ENCODE measurements at regions not wholly inside any gene's neighbourhood (a gene's known extent, or its start where the extent isn't known, plus 50 kb on each side); places are given as distances from the start of the nearest gene placed in this dataset.

DNA sequence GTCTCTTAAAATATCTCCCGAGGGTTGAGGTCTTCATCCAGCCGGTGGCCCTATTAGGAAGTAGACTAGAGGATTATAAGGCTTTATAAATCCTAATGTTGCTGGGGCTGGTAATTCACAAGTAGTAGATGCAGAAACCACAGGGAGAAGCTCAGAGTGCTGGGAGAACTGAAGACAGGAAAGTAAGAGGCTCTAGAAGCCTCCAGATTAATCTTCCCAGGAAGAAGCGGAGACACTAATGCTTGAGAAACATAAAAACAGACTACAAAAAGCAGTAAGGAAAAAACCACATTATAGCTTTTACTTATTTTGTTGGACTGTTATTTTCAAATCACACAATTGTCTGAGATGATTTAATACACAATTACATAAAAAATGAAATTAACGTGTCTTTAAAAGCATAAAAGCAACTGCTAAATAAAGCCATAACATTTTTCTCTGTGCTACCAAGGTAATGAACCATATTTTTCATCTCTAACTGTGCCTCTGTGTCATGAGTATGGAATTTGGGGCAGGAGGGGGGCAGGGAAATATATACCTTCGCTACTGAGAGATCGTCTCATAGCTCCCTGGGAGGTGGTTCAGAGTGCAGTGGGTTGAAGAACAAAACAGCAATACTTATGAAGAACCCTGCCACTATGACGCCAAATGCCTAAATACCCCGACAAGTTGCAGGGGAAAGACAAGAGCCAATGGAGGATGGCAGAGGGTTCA lies 806.2 kb upstream of the WWC1 start:
- FAIRE-seq = no peak
- Histone ChIP-seq H3K27me3 (ENCODE audit: control insufficient read depth, insufficient read depth, low read length) (no peaks in the 10 kb centered on the region), H3K4me3 (ENCODE audit: low read depth, low read length) (no peak overlapping the region), H3K36me3 (ENCODE audit: control insufficient read depth, insufficient read depth, low read length) (no peaks in the 10 kb centered on the region)
- no peak for DNase-seq (ENCODE audit: low read depth)
- TF ChIP-seq, protein P1, sequence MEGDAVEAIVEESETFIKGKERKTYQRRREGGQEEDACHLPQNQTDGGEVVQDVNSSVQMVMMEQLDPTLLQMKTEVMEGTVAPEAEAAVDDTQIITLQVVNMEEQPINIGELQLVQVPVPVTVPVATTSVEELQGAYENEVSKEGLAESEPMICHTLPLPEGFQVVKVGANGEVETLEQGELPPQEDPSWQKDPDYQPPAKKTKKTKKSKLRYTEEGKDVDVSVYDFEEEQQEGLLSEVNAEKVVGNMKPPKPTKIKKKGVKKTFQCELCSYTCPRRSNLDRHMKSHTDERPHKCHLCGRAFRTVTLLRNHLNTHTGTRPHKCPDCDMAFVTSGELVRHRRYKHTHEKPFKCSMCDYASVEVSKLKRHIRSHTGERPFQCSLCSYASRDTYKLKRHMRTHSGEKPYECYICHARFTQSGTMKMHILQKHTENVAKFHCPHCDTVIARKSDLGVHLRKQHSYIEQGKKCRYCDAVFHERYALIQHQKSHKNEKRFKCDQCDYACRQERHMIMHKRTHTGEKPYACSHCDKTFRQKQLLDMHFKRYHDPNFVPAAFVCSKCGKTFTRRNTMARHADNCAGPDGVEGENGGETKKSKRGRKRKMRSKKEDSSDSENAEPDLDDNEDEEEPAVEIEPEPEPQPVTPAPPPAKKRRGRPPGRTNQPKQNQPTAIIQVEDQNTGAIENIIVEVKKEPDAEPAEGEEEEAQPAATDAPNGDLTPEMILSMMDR (IDR thresholded peaks at IDR 0.05; ENCODE audit: insufficient read depth, low read length, severe bottlenecking) = no peak

DNA sequence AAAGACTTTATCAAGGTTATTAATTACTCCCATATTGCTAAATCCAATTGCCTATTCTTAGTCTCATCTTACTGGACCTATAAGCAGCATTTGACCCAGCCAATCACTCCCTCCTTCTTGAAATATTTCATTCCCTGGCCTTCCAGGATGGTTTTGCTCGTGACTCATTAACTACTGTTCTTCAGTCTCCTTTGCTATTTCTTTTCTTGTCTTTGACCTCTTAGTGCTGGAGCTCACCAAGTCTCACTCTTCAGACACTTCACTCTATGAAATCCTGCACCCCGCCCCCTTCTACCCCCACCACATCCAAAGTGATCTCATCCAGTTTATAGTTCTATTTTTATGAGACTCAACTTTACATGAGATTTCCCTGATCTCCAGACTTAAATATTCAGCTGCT lies 803.1 kb upstream of the WWC1 start:
- Histone ChIP-seq H3K27me3 (ENCODE audit: control insufficient read depth, insufficient read depth, low read length) (no peaks in the 10 kb centered on the region), H3K36me3 (ENCODE audit: control insufficient read depth, insufficient read depth, low read length) (no peaks in the 10 kb centered on the region), H3K4me3 (ENCODE audit: low read depth, low read length) (no peak overlapping the region)
- FAIRE-seq (no peak), DNase-seq (ENCODE audit: low read depth) (no peak)
- TF ChIP-seq, protein P1 (IDR thresholded peaks at IDR 0.05; ENCODE audit: insufficient read depth, low read length, severe bottlenecking) = no peak

DNA sequence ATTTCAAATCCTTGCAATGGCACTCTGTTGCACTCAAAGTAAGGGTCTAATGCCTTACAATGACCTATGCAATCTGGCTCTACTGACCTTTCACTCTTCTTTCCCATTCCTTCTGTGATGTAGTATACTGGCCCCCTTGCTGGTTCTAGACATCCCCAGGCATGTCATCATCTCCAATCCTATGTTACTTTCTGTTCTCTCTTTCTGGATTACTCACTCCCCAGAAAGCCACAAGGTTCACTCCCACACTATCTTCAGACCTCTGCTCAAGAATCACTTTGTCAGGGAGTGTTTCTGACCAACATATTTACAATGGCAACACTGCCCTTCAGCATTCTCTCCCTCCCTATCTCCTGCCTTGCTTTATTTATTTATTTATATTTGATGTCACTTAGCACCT lies 802.2 kb upstream of the WWC1 start:
- H3K27me3 ChIP-seq (ENCODE audit: control insufficient read depth, insufficient read depth, low read length) = no peaks in the 10 kb centered on the region
- peak; percentile 25 for DNase-seq (ENCODE audit: low read depth)
- TF ChIP-seq, protein P1 (IDR thresholded peaks at IDR 0.05; ENCODE audit: insufficient read depth, low read length, severe bottlenecking) = no peak

DNA sequence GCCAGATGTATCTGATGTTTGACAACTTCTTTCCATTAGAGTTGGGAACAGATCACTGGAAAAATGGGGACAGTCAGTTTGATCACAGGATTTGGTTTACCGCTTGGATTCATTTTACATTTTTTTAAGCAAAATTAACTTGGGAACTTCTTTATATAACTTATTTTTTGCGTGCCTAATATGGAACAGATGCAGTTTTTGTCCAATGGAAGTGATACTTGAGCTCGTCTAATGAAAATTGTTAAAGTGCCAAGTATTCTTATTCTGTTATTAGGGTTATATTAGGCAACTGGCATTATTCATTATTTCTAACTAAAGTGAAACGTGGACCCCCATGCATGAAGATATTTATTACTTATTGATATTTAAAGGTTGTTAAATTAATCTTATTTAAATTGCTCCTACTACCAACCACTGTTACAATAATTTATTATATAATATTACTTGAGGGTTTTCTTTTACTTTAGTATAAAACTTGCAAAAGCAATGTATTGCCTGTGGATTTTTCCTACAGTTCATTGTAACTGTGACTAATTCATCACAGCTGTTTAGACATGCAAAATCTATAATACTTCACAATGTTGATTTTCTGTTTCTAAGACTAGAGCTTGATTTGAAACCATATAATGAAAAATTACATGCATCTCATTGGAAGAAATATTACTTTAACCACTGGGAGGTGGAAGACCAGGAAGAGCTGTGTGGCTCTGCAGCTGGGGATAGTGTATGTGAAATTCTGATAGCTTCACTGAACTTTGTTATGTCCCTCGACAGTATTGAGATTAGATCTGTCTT lies 787.3 kb upstream of the WWC1 start:
- TF ChIP-seq, protein P1 (IDR thresholded peaks at IDR 0.05; ENCODE audit: insufficient read depth, low read length, severe bottlenecking) = no peak
- Histone ChIP-seq H3K27me3 (ENCODE audit: control insufficient read depth, insufficient read depth, low read length) (no peaks in the 10 kb centered on the region), H3K36me3 (ENCODE audit: control insufficient read depth, insufficient read depth, low read length) (no peaks in the 10 kb centered on the region), H3K4me3 (ENCODE audit: low read depth, low read length) (no peak overlapping the region)
- FAIRE-seq (no peak), DNase-seq (ENCODE audit: low read depth) (no peak)

More for the DNA sequence above, 802.2 kb upstream of the WWC1 start:
- FAIRE-seq = no peak
- H3K4me3 ChIP-seq (ENCODE audit: low read depth, low read length) = no peak overlapping the region
- H3K36me3 ChIP-seq (ENCODE audit: control insufficient read depth, insufficient read depth, low read length) = no peaks in the 10 kb centered on the region

DNA sequence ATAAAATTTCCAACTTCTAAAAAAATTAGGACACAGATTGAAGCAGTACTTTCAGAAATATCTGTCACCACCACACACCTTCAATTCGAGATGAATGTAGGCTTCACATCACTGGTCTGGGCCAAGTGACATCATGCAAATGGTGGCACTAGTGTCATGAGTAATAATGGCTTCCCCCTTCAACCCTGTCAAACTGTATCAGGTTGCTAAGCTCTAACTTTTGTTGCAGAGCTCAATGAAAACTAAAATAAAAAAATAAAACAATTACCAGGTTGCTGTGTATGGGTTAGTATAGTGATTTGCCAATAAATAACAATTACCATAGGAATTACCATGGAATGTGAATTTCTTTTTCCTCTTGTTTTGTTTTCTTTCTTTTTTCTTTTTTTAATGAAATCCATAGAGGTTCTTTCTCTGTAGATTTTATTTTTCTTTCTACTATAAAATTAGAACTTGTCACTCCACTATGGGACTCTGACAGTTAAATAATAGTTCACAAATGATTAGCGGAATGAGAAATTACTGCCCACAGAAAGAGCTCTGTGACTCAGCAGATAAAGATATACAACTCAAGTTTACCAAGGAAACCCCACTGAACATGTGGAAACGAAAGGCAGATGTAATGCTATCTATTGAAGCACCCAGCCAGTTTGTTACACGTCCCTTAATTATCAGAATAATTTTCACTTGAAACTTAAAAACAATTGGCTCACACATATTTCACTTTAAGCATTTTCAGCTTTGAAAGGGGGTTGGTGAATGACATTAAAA lies 783.8 kb upstream of the WWC1 start:
- no peak overlapping the region for H3K4me3 ChIP-seq (ENCODE audit: low read depth, low read length)
- TF ChIP-seq, protein P1 (IDR thresholded peaks at IDR 0.05; ENCODE audit: insufficient read depth, low read length, severe bottlenecking) = no peak
- H3K36me3 ChIP-seq (ENCODE audit: control insufficient read depth, insufficient read depth, low read length) = no peaks in the 10 kb centered on the region
- no peaks in the 10 kb centered on the region for H3K27me3 ChIP-seq (ENCODE audit: control insufficient read depth, insufficient read depth, low read length)
- DNase-seq (ENCODE audit: low read depth) (no peak), FAIRE-seq (no peak)

All from bronchial epithelial cell (primary cell).